Smooth muscle cell (in vitro differentiated cells): ENCODE measurements at regions not wholly inside any gene's neighbourhood (a gene's known extent, or its start where the extent isn't known, plus 50 kb on each side); places are given as distances from the start of the nearest gene placed in this dataset.

Experiments used
- DNase-seq: peaks from one replicate; lab custom pipeline; 2025; ENCODE audit not compliant: unreplicated experiment; lab: John Stamatoyannopoulos, UW
- H2AFZ ChIP-seq: fragments of 200-600 bp; sonication (generic); 2 replicates; pipeline ENCODE4 v1.6.0; 2016; ENCODE audit warnings: antibody characterized with exemption, low read depth, mild to moderate bottlenecking
- H3F3A ChIP-seq: fragments of 200-600 bp; sonication (generic); 2 replicates; pipeline ENCODE4 v1.6.0; 2017; ENCODE audit warnings: antibody characterized with exemption, low read depth
- H3K27ac ChIP-seq: fragments of 200-600 bp; sonication (generic); 2 replicates; pipeline ENCODE4 v1.5.1; 2016; ENCODE audit warnings: low read depth, mild to moderate bottlenecking
- H3K27me3 ChIP-seq: fragments of 200-600 bp; sonication (generic); 2 replicates; pipeline ENCODE4 v1.6.1; 2016; ENCODE audit warnings: low read depth, mild to moderate bottlenecking
- H3K36me3 ChIP-seq: fragments of 200-600 bp; sonication (generic); 2 replicates; pipeline ENCODE4 v1.5.1; 2016; ENCODE audit warnings: low read depth
- H3K4me1 ChIP-seq: fragments of 200-600 bp; sonication (generic); 2 replicates; pipeline ENCODE4 v1.5.1; 2016; ENCODE audit warnings: low read depth
- H3K4me2 ChIP-seq: fragments of 200-600 bp; sonication (generic); 2 replicates; pipeline ENCODE4 v1.6.0; 2016; ENCODE audit warnings: mild to moderate bottlenecking
- H3K4me3 ChIP-seq: fragments of 200-600 bp; sonication (generic); 2 replicates; pipeline ENCODE4 v1.5.1; 2016; ENCODE audit warnings: mild to moderate bottlenecking
- H3K79me2 ChIP-seq: fragments of 200-600 bp; sonication (generic); 2 replicates; pipeline ENCODE4 v1.6.0; 2016; ENCODE audit warnings: low read depth, mild to moderate bottlenecking
- H3K9ac ChIP-seq: fragments of 200-600 bp; sonication (generic); 2 replicates; pipeline ENCODE4 v1.6.0; 2016; ENCODE audit warnings: low read depth
- H3K9me3 ChIP-seq: fragments of 200-600 bp; sonication (generic); replicated peaks from 2 replicates; pipeline ENCODE4 v1.5.1; 2016; ENCODE audit warnings: low read depth
- H4K20me1 ChIP-seq: fragments of 200-600 bp; sonication (generic); 2 replicates; pipeline ENCODE4 v1.6.0; 2016; ENCODE audit warnings: low read depth
- CTCF ChIP-seq: fragments of 200-600 bp; sonication (generic); IDR thresholded peaks from 2 replicates; pipeline ENCODE4 v1.5.1; 2017; ENCODE audit warnings: borderline replicate concordance, mild to moderate bottlenecking, antibody characterized with exemption; ENCODE audit not compliant: insufficient read depth, poor library complexity, severe bottlenecking
- WGBS: methylation state at CpG from one replicate; pipeline ENCODE4 v1.1.7; 2016; ENCODE audit warnings: low lambda C conversion rate; 5-methylcytosine and 5-hydroxymethylcytosine counted together

- no peaks in the 10 kb centered on the region for H3K79me2 ChIP-seq
- H3K4me3 ChIP-seq, result peak overlapping the region; percentile 30
- no peaks in the 10 kb centered on the region for H3K4me1 ChIP-seq
- H3K4me2 ChIP-seq, result no peak overlapping the region
- no peak overlapping the region for H2AFZ ChIP-seq
- no peak overlapping the region for H3K27ac ChIP-seq
- DNase-seq, result no peak
- no peaks in the 10 kb centered on the region for H3K9me3 ChIP-seq
- H3K27me3 ChIP-seq, result no peaks in the 10 kb centered on the region
- WGBS, result 83% methylated on average over 9 of the region's 9 CpGs
- no peak overlapping the region for H3K9ac ChIP-seq
- no peaks in the 10 kb centered on the region for H4K20me1 ChIP-seq
- no peak for TF ChIP-seq CTCF
- H3K36me3 ChIP-seq, result no peaks in the 10 kb centered on the region
- H3F3A ChIP-seq, result no peaks in the 10 kb centered on the region
Observed at GRCh38 chr1:215005656-215006345, 76.7 kb upstream of the KCNK2 start.

DNA sequence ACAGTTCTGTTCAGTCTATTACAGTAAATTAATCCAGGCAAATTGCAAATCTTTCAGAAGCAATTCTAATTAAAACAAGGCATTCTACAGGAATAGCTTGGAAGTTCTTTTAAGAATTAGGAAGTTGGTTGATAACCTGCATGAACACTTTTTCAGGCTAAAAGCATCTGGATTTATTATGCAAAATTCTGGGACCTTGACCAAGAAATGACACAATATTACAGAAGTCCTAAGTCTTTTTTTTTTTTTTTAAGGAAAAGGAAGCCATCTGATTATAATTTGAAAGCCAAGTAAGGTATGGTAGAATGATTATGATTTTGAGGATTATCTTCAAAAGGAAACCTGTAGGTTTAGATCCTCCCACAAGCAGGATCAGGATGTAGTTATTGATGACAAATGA is 74.7 kb upstream of the KCNK2 start:
- H4K20me1 ChIP-seq, result no peaks in the 10 kb centered on the region
- no peak overlapping the region for H3K27ac ChIP-seq
- no peaks in the 10 kb centered on the region for H3K36me3 ChIP-seq
- no peaks in the 10 kb centered on the region for H3K27me3 ChIP-seq
- H3K4me2 ChIP-seq, result no peak overlapping the region
- no peaks in the 10 kb centered on the region for H3F3A ChIP-seq
- no peaks in the 10 kb centered on the region for H3K4me1 ChIP-seq
- no peaks in the 10 kb centered on the region for H3K9me3 ChIP-seq
- H3K4me3 ChIP-seq, result no peak overlapping the region
- H3K79me2 ChIP-seq, result no peaks in the 10 kb centered on the region
- H2AFZ ChIP-seq, result no peak overlapping the region
- no peak overlapping the region for H3K9ac ChIP-seq
- no peak for DNase-seq
- TF ChIP-seq CTCF, result no peak

DNA sequence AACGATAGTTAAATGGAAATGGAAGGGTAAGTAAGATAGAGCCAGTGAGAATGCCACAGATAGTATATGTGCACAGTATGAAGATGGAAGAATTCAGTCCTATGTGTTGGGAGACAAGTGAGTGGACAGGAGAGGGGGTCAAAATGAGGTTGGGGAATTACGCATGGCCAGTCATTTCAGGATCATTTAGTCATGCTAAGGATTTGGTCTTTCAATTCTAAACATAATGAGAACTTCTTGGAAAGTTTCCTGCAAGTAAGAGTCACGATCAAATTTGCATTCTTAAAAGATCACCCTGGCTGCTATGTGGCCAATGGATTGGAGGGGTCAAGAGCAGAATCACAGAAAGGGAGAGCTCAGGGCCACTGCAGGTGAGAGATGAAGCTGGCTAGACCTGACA is 64.0 kb upstream of the KCNK2 start:
- no peaks in the 10 kb centered on the region for H3F3A ChIP-seq
- H3K79me2 ChIP-seq, result no peaks in the 10 kb centered on the region
- H3K9ac ChIP-seq, result no peak overlapping the region
- H3K36me3 ChIP-seq, result no peaks in the 10 kb centered on the region
- no peaks in the 10 kb centered on the region for H3K27me3 ChIP-seq
- H4K20me1 ChIP-seq, result no peaks in the 10 kb centered on the region
- 68% methylated on average over 3 of the region's 3 CpGs for WGBS
- no peak for TF ChIP-seq CTCF
- no peak overlapping the region for H2AFZ ChIP-seq
- H3K4me2 ChIP-seq, result no peak overlapping the region
- H3K4me3 ChIP-seq, result no peak overlapping the region
- DNase-seq, result no peak
- no peaks in the 10 kb centered on the region for H3K9me3 ChIP-seq
- H3K4me1 ChIP-seq, result no peaks in the 10 kb centered on the region
- H3K27ac ChIP-seq, result no peak overlapping the region

GRCh38 chr1:215022204-215022603 is 60.3 kb upstream of the KCNK2 start:
- DNase-seq, result no peak
- WGBS, result 60% methylated on average over 1 of the region's 1 CpG
- Histone ChIP-seq H3K79me2 (no peaks in the 10 kb centered on the region), H3F3A (no peaks in the 10 kb centered on the region), H3K4me1 (no peaks in the 10 kb centered on the region), H4K20me1 (no peaks in the 10 kb centered on the region), H3K9ac (no peak overlapping the region), H3K36me3 (no peaks in the 10 kb centered on the region), H3K27ac (no peak overlapping the region), H3K9me3 (no peaks in the 10 kb centered on the region), H3K4me3 (no peak overlapping the region), H3K27me3 (no peaks in the 10 kb centered on the region), H2AFZ (peak overlapping the region; percentile 40), H3K4me2 (no peak overlapping the region)
- TF ChIP-seq CTCF, result no peak
